GM23338 (cell line): ENCODE measurements at regions not wholly inside any gene's neighbourhood (a gene's known extent, or its start where the extent isn't known, plus 50 kb on each side); places are given as distances from the start of the nearest gene placed in this dataset.

Experiments
- ATAC-seq: fragments of 200-7000 bp; cut with Tn5 transposase; 3 replicates; pipeline ENCODE4 v1.9.1; 2020
- DNase-seq: peaks from one replicate; pipeline ENCODE4 v3.0.0-alpha.2; 2015; ENCODE audit warnings: low spot score
- H2AFZ ChIP-seq: fragments of 200-600 bp; sonication (generic); 2 replicates; pipeline ENCODE4 v1.8.0; 2016; ENCODE audit warnings: antibody characterized with exemption, mild to moderate bottlenecking, moderate library complexity
- H3F3A ChIP-seq: fragments of 200-600 bp; sonication (generic); replicated peaks from 2 replicates; pipeline ENCODE4 v1.8.0; 2017; ENCODE audit warnings: antibody characterized with exemption, mixed run types, low read depth
- H3K27ac ChIP-seq: fragments of 200-600 bp; sonication (generic); 2 replicates; pipeline ENCODE4 v1.6.1; 2016; ENCODE audit warnings: low read depth
- H3K27me3 ChIP-seq: fragments of 200-600 bp; sonication (generic); 2 replicates; pipeline ENCODE4 v1.8.0; 2016; ENCODE audit warnings: mild to moderate bottlenecking, mixed run types, moderate library complexity; ENCODE audit not compliant: insufficient read depth
- H3K36me3 ChIP-seq: fragments of 200-600 bp; sonication (generic); 2 replicates; pipeline ENCODE4 v1.8.0; 2016; ENCODE audit warnings: mild to moderate bottlenecking; ENCODE audit not compliant: insufficient read depth
- H3K4me1 ChIP-seq: fragments of 200-600 bp; sonication (generic); 2 replicates; pipeline ENCODE4 v1.8.0; 2016; ENCODE audit warnings: mild to moderate bottlenecking, moderate library complexity; ENCODE audit not compliant: insufficient read depth
- H3K4me2 ChIP-seq: fragments of 200-600 bp; sonication (generic); 2 replicates; pipeline ENCODE4 v1.7.1; 2017; ENCODE audit warnings: mixed run types
- H3K4me3 ChIP-seq: fragments of 200-600 bp; sonication (generic); 2 replicates; pipeline ENCODE4 v1.6.1; 2016; ENCODE audit warnings: mixed run types
- H3K79me2 ChIP-seq: fragments of 200-600 bp; sonication (generic); replicated peaks from 2 replicates; pipeline ENCODE4 v1.8.0; 2017; ENCODE audit warnings: mild to moderate bottlenecking; ENCODE audit not compliant: insufficient read depth
- H3K9me2 ChIP-seq: fragments of 200-600 bp; sonication (generic); 2 replicates; pipeline ENCODE4 v1.8.0; 2017; ENCODE audit not compliant: insufficient read depth
- H4K20me1 ChIP-seq: fragments of 200-600 bp; sonication (generic); replicated peaks from 2 replicates; pipeline ENCODE4 v1.8.0; 2017; ENCODE audit warnings: mild to moderate bottlenecking; ENCODE audit not compliant: insufficient read depth
- H3K27ac Mint-ChIP-seq: 2 replicates; pipeline ENCODE4 v1.8.0; 2020; ENCODE audit warnings: inconsistent platforms, mild to moderate bottlenecking, moderate library complexity, mixed read lengths
- H3K27me3 Mint-ChIP-seq: 3 replicates; pipeline ENCODE4 v1.8.0; 2022; ENCODE audit warnings: low read depth, mild to moderate bottlenecking, moderate library complexity, mixed read lengths, inconsistent platforms; ENCODE audit not compliant: insufficient read depth, poor library complexity
- H3K36me3 Mint-ChIP-seq: 3 replicates; pipeline ENCODE4 v1.8.0; 2021; ENCODE audit warnings: low read depth, mild to moderate bottlenecking, inconsistent platforms, moderate library complexity, mixed read lengths
- H3K4me1 Mint-ChIP-seq: 3 replicates; pipeline ENCODE4 v1.8.0; 2020; ENCODE audit warnings: mild to moderate bottlenecking, inconsistent platforms, mixed read lengths
- H3K4me3 Mint-ChIP-seq: 3 replicates; pipeline ENCODE4 v1.8.0; 2021; ENCODE audit warnings: moderate library complexity, mild to moderate bottlenecking, inconsistent platforms, mixed read lengths
- H3K9me3 Mint-ChIP-seq: 3 replicates; pipeline ENCODE4 v1.8.0; 2020; ENCODE audit warnings: moderate library complexity, mild to moderate bottlenecking, inconsistent platforms, mixed read lengths
- CTCF ChIP-seq, 2 experiments: fragments of 200-600 bp in 1 of 2; sonication (generic) in 1 of 2; conservative IDR thresholded peaks; 2 replicates each; pipeline versions ENCODE4 v1.5.1 to v1.6.1; 2016 to 2017; ENCODE audit warnings: antibody characterized with exemption in 2 of 2, low read depth in 2 of 2, mild to moderate bottlenecking in 2 of 2, moderate library complexity in 1 of 2
- STAT1 ChIP-seq: IDR thresholded peaks from one replicate; pipeline ENCODE4 v1.6.1; 2016; ENCODE audit warnings: antibody characterized with exemption; ENCODE audit not compliant: unreplicated experiment
- ZNF114 ChIP-seq: fragments of 250-450 bp; sonication (Bioruptor Pico); IDR thresholded peaks from 2 replicates; pipeline ENCODE4 v1.5.0; 2020; ENCODE audit warnings: mild to moderate bottlenecking, moderate library complexity
- TF ChIP-seq, protein P1 (sequence below): fragments of 250-450 bp; sonication (Bioruptor Pico); IDR thresholded peaks from 2 replicates; pipeline ENCODE4 v1.5.0; 2020; ENCODE audit warnings: mild to moderate bottlenecking, moderate library complexity

GRCh38 chr18:66759050-66759828 lies 155.3 kb upstream of the CDH19 start:
- peak overlapping the region; percentile 21; the same call in 1 of the 2 replicates for H3K4me3 ChIP-seq
- Mint-ChIP-seq H3K27me3 (peaks cover 2% of the 10 kb centered on the region), H3K27ac (no peak overlapping the region), H3K36me3 (no peaks in the 10 kb centered on the region), H3K4me3 (peak overlapping the region; percentile 27; the same call in 1 of the 3 replicates), H3K9me3 (no peaks in the 10 kb centered on the region), H3K4me1 (peaks cover 19% of the 10 kb centered on the region)
- H3K36me3 ChIP-seq = no peaks in the 10 kb centered on the region
- no peak for TF ChIP-seq CTCF (conservative IDR thresholded peaks at IDR 0.05; ENCODE audit: low read depth in 2 of 2)
- TF ChIP-seq, protein P1, sequence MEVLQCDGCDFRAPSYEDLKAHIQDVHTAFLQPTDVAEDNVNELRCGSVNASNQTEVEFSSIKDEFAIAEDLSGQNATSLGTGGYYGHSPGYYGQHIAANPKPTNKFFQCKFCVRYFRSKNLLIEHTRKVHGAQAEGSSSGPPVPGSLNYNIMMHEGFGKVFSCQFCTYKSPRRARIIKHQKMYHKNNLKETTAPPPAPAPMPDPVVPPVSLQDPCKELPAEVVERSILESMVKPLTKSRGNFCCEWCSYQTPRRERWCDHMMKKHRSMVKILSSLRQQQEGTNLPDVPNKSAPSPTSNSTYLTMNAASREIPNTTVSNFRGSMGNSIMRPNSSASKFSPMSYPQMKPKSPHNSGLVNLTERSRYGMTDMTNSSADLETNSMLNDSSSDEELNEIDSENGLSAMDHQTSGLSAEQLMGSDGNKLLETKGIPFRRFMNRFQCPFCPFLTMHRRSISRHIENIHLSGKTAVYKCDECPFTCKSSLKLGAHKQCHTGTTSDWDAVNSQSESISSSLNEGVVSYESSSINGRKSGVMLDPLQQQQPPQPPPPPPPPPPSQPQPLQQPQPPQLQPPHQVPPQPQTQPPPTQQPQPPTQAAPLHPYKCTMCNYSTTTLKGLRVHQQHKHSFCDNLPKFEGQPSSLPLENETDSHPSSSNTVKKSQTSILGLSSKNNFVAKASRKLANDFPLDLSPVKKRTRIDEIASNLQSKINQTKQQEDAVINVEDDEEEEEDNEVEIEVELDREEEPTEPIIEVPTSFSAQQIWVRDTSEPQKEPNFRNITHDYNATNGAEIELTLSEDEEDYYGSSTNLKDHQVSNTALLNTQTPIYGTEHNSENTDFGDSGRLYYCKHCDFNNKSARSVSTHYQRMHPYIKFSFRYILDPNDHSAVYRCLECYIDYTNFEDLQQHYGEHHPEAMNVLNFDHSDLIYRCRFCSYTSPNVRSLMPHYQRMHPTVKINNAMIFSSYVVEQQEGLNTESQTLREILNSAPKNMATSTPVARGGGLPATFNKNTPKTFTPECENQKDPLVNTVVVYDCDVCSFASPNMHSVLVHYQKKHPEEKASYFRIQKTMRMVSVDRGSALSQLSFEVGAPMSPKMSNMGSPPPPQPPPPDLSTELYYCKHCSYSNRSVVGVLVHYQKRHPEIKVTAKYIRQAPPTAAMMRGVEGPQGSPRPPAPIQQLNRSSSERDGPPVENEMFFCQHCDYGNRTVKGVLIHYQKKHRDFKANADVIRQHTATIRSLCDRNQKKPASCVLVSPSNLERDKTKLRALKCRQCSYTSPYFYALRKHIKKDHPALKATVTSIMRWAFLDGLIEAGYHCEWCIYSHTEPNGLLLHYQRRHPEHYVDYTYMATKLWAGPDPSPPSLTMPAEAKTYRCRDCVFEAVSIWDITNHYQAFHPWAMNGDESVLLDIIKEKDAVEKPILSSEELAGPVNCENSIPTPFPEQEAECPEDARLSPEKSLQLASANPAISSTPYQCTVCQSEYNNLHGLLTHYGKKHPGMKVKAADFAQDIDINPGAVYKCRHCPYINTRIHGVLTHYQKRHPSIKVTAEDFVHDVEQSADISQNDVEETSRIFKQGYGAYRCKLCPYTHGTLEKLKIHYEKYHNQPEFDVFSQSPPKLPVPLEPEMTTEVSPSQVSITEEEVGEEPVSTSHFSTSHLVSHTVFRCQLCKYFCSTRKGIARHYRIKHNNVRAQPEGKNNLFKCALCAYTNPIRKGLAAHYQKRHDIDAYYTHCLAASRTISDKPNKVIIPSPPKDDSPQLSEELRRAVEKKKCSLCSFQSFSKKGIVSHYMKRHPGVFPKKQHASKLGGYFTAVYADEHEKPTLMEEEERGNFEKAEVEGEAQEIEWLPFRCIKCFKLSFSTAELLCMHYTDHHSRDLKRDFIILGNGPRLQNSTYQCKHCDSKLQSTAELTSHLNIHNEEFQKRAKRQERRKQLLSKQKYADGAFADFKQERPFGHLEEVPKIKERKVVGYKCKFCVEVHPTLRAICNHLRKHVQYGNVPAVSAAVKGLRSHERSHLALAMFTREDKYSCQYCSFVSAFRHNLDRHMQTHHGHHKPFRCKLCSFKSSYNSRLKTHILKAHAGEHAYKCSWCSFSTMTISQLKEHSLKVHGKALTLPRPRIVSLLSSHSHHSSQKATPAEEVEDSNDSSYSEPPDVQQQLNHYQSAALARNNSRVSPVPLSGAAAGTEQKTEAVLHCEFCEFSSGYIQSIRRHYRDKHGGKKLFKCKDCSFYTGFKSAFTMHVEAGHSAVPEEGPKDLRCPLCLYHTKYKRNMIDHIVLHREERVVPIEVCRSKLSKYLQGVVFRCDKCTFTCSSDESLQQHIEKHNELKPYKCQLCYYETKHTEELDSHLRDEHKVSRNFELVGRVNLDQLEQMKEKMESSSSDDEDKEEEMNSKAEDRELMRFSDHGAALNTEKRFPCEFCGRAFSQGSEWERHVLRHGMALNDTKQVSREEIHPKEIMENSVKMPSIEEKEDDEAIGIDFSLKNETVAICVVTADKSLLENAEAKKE = peak; percentile 60; the same call in 1 of the 2 replicates
- TF ChIP-seq ZNF114 = no peak
- TF ChIP-seq STAT1 = no peak
- H3K9me2 ChIP-seq = peaks cover 9% of the 10 kb centered on the region; the same call in 1 of the 2 replicates
- peaks cover 23% of the 10 kb centered on the region for H3K4me1 ChIP-seq
- peak overlapping the region; percentile 69 for H3K4me2 ChIP-seq
- H3K79me2 ChIP-seq = no peaks in the 10 kb centered on the region
- H2AFZ ChIP-seq = no peak overlapping the region
- peak; percentile 11 for DNase-seq
- H3K27ac ChIP-seq = no peak overlapping the region; the same call in 1 of the 2 replicates
- ATAC-seq = no peak
- H3F3A ChIP-seq = no peaks in the 10 kb centered on the region
- H4K20me1 ChIP-seq = no peaks in the 10 kb centered on the region
- H3K27me3 ChIP-seq = no peaks in the 10 kb centered on the region
